ENCODE measurements at regions not wholly inside any gene's neighbourhood (a gene's known extent, or its start where the extent isn't known, plus 50 kb on each side); places are given as distances from the start of the nearest gene placed in this dataset.

GRCh38 chr16:6804461-6804860 is 528.2 kb upstream of the RBFOX1 start:
- TF ChIP-seq, protein P1, sequence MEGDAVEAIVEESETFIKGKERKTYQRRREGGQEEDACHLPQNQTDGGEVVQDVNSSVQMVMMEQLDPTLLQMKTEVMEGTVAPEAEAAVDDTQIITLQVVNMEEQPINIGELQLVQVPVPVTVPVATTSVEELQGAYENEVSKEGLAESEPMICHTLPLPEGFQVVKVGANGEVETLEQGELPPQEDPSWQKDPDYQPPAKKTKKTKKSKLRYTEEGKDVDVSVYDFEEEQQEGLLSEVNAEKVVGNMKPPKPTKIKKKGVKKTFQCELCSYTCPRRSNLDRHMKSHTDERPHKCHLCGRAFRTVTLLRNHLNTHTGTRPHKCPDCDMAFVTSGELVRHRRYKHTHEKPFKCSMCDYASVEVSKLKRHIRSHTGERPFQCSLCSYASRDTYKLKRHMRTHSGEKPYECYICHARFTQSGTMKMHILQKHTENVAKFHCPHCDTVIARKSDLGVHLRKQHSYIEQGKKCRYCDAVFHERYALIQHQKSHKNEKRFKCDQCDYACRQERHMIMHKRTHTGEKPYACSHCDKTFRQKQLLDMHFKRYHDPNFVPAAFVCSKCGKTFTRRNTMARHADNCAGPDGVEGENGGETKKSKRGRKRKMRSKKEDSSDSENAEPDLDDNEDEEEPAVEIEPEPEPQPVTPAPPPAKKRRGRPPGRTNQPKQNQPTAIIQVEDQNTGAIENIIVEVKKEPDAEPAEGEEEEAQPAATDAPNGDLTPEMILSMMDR (IDR thresholded peaks at IDR 0.05; ENCODE audit: borderline replicate concordance, control extremely low read depth, extremely low read depth, insufficient read depth, missing control alignments): no peak
- in situ Hi-C loops (cut with MboI; ENCODE audit: low sequenced_read_pairs, unreplicated experiment): no loop called here
- DNase-seq (ENCODE audit: low spot score): no peak

DNA sequence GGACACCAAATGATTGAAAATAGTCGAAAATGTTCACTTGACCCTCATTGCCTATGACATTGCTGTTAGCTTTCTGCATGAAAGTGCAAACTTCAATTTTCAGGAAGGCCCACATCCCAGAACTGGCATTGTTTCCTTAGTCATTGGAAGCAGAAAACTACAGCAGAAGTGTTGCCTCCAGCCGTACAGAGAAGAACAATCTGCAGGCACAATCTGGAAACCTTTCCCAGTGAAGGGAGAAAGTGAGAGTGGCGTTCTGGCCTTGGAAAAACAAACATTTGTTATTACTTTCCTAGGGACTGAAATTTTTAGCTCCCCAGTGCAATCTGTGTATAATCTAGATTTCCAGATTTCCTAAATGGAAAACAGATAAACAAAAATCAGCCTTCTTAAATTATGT is 529.5 kb upstream of the RBFOX1 start:
- no peak for DNase-seq (ENCODE audit: low spot score)
- in situ Hi-C loops (cut with MboI; ENCODE audit: low sequenced_read_pairs, unreplicated experiment): no loop called here
- TF ChIP-seq, protein P1 (IDR thresholded peaks at IDR 0.05; ENCODE audit: borderline replicate concordance, control extremely low read depth, extremely low read depth, insufficient read depth, missing control alignments): no peak

- DNase-seq (ENCODE audit: low spot score): no peak
- TF ChIP-seq, protein P1 (IDR thresholded peaks at IDR 0.05; ENCODE audit: borderline replicate concordance, control extremely low read depth, extremely low read depth, insufficient read depth, missing control alignments): no peak
- in situ Hi-C loops (cut with MboI; ENCODE audit: low sequenced_read_pairs, unreplicated experiment): no loop called here
These were observed 535.4 kb upstream of the RBFOX1 start for GRCh38 chr16:6797223-6797622.

GRCh38 chr16:6777624-6778023 is 555.0 kb upstream of the RBFOX1 start:
- TF ChIP-seq, protein P1 (IDR thresholded peaks at IDR 0.05; ENCODE audit: borderline replicate concordance, control extremely low read depth, extremely low read depth, insufficient read depth, missing control alignments): no peak
- DNase-seq (ENCODE audit: low spot score): peak; percentile 11
- in situ Hi-C loops (cut with MboI; ENCODE audit: low sequenced_read_pairs, unreplicated experiment): no loop called here

DNA sequence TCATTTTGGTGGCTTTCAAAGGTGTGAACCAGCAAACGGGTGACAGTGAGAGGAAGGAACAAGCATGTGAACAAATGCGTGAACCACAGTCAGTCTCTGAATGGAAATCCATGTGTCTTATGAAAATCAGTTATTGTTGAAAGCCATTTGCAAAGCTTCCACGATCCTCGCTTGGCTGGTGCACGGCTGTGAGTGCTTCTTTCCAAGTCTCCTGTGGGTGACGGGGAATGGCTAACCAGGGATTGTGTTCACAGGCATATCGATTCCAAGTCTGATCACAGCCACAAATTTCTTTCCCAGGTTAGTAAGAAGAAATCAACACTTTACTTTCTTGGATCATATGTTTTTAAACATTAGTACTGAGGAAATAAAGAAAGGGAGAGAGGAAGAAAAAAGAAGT is 556.9 kb upstream of the RBFOX1 start:
- TF ChIP-seq, protein P1 (IDR thresholded peaks at IDR 0.05; ENCODE audit: borderline replicate concordance, control extremely low read depth, extremely low read depth, insufficient read depth, missing control alignments): no peak
- in situ Hi-C loops (cut with MboI; ENCODE audit: low sequenced_read_pairs, unreplicated experiment): no loop called here
- DNase-seq (ENCODE audit: low spot score): no peak

DNA sequence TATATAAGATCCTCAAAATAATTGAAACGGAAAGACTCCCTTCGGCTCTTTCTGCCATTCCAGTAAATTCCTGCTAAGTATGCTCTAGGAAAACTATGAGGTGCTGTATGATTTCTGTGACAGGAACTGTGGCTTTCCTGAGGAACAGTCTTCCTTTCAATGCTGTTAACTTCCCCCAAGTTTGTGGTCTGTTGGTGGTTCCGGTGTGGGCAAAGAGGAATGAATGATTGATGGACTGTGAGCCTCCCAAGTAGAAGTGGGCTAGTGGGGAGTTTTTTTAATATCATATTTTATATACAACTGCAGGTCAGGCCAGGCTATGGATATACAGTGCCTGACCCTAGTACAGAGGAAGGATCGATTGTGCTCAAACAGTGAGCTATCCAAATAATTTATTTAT is 560.7 kb upstream of the RBFOX1 start:
- no peak for DNase-seq (ENCODE audit: low spot score)

More for the DNA sequence above, 560.7 kb upstream of the RBFOX1 start:
- in situ Hi-C loops (cut with MboI; ENCODE audit: low sequenced_read_pairs, unreplicated experiment): no loop called here
- TF ChIP-seq, protein P1 (IDR thresholded peaks at IDR 0.05; ENCODE audit: borderline replicate concordance, control extremely low read depth, extremely low read depth, insufficient read depth, missing control alignments): no peak

Measured in GM13976 (cell line).